Mucosa of stomach (tissue), 1 donor: ENCODE measurements at regions not wholly inside any gene's neighbourhood (a gene's known extent, or its start where the extent isn't known, plus 50 kb on each side); places are given as distances from the start of the nearest gene placed in this dataset.
"Not testable (repeated sequence)": the region's sequence is repeated elsewhere in the genome, so short reads cannot be mapped to it uniquely, and the experiment has no call there.

ENCODE experiments used
- H3K27me3 ChIP-seq: one replicate; pipeline ENCODE4 v1.7.0; 2013; ENCODE audit warnings: mild to moderate bottlenecking, low read length; ENCODE audit not compliant: control insufficient read depth, insufficient read depth
- H3K36me3 ChIP-seq: one replicate; pipeline ENCODE4 v1.7.0; 2013; ENCODE audit warnings: low read length; ENCODE audit not compliant: control insufficient read depth, insufficient read depth
- H3K4me1 ChIP-seq: one replicate; pipeline ENCODE4 v1.7.0; 2013; ENCODE audit warnings: mild to moderate bottlenecking, low read length; ENCODE audit not compliant: control insufficient read depth, insufficient read depth
- H3K4me3 ChIP-seq: one replicate; pipeline ENCODE4 v1.7.0; 2013; ENCODE audit warnings: low read length
- H3K9ac ChIP-seq: one replicate; pipeline ENCODE4 v1.7.0; 2013; ENCODE audit warnings: mild to moderate bottlenecking, low read length, moderate library complexity
- H3K9me3 ChIP-seq: one replicate; pipeline ENCODE4 v1.7.0; 2013; ENCODE audit warnings: mild to moderate bottlenecking, low read length, moderate library complexity; ENCODE audit not compliant: control insufficient read depth
- donor health status: Pancreatic carcinoma.

- H3K27me3 ChIP-seq, H3K36me3 ChIP-seq, H3K4me1 ChIP-seq, H3K4me3 ChIP-seq, H3K9me3 ChIP-seq, H3K9ac ChIP-seq: not testable (repeated sequence)
Measured at GRCh38 chr21:38640355-38640742, 142.1 kb upstream of the ERG start.

GRCh38 chr21:38643404-38644023 lies 145.2 kb upstream of the ERG start:
- Histone ChIP-seq H3K9ac (no peak overlapping the region), H3K9me3 (no peaks in the 10 kb centered on the region), H3K27me3 (no peaks in the 10 kb centered on the region), H3K36me3 (no peaks in the 10 kb centered on the region), H3K4me1 (no peaks in the 10 kb centered on the region), H3K4me3 (no peak overlapping the region)

GRCh38 chr21:38645282-38645681 lies 147.0 kb upstream of the ERG start:
- Histone ChIP-seq H3K27me3 (no peaks in the 10 kb centered on the region), H3K9me3 (no peaks in the 10 kb centered on the region), H3K4me1 (no peaks in the 10 kb centered on the region), H3K36me3 (no peaks in the 10 kb centered on the region), H3K4me3 (no peak overlapping the region), H3K9ac (no peak overlapping the region)

- Histone ChIP-seq H3K4me1 (no peaks in the 10 kb centered on the region), H3K4me3 (no peak overlapping the region), H3K9me3 (no peaks in the 10 kb centered on the region), H3K36me3 (no peaks in the 10 kb centered on the region), H3K27me3 (no peaks in the 10 kb centered on the region), H3K9ac (no peak overlapping the region)
Measured at GRCh38 chr21:38646213-38646837, 148.0 kb upstream of the ERG start.

GRCh38 chr21:38649120-38649519 lies 150.8 kb upstream of the ERG start:
- H3K9ac ChIP-seq: no peak overlapping the region
- H3K4me3 ChIP-seq: no peak overlapping the region
- H3K4me1 ChIP-seq: no peaks in the 10 kb centered on the region
- no peaks in the 10 kb centered on the region for H3K36me3 ChIP-seq
- H3K27me3 ChIP-seq: no peaks in the 10 kb centered on the region
- no peaks in the 10 kb centered on the region for H3K9me3 ChIP-seq

- Histone ChIP-seq H3K9ac (no peak overlapping the region), H3K36me3 (no peaks in the 10 kb centered on the region), H3K4me3 (no peak overlapping the region), H3K27me3 (peaks cover 17% of the 10 kb centered on the region), H3K9me3 (no peaks in the 10 kb centered on the region), H3K4me1 (no peaks in the 10 kb centered on the region)
Measured at GRCh38 chr21:38651570-38651969, 153.3 kb upstream of the ERG start.

- no peaks in the 10 kb centered on the region for H3K4me1 ChIP-seq
- no peaks in the 10 kb centered on the region for H3K9me3 ChIP-seq
- no peaks in the 10 kb centered on the region for H3K36me3 ChIP-seq
- H3K4me3 ChIP-seq: no peak overlapping the region
- H3K9ac ChIP-seq: no peak overlapping the region
- H3K27me3 ChIP-seq: peaks cover 20% of the 10 kb centered on the region
Measured at GRCh38 chr21:38652396-38652795, 153.3 kb upstream of the ETS2 start.

- Histone ChIP-seq H3K4me1 (no peaks in the 10 kb centered on the region), H3K36me3 (no peaks in the 10 kb centered on the region), H3K4me3 (no peak overlapping the region), H3K9ac (no peak overlapping the region), H3K27me3 (peaks cover 38% of the 10 kb centered on the region), H3K9me3 (no peaks in the 10 kb centered on the region)
Measured at GRCh38 chr21:38654580-38654979, 151.1 kb upstream of the ETS2 start.

GRCh38 chr21:38658511-38658910 lies 147.2 kb upstream of the ETS2 start:
- Histone ChIP-seq H3K4me1 (no peaks in the 10 kb centered on the region), H3K27me3 (peaks cover 66% of the 10 kb centered on the region), H3K36me3 (no peaks in the 10 kb centered on the region), H3K9ac (no peak overlapping the region), H3K4me3 (no peak overlapping the region), H3K9me3 (no peaks in the 10 kb centered on the region)

- Histone ChIP-seq H3K27me3 (peaks cover 65% of the 10 kb centered on the region), H3K36me3 (no peaks in the 10 kb centered on the region), H3K9me3 (no peaks in the 10 kb centered on the region), H3K9ac (no peak overlapping the region), H3K4me3 (no peak overlapping the region), H3K4me1 (no peaks in the 10 kb centered on the region)
Measured at GRCh38 chr21:38659936-38660332, 145.8 kb upstream of the ETS2 start.

- Histone ChIP-seq H3K9ac (no peak overlapping the region), H3K4me3 (no peak overlapping the region), H3K4me1 (no peaks in the 10 kb centered on the region), H3K27me3 (peaks cover 59% of the 10 kb centered on the region), H3K36me3 (no peaks in the 10 kb centered on the region), H3K9me3 (no peaks in the 10 kb centered on the region)
Measured at GRCh38 chr21:38660333-38661196, 145.2 kb upstream of the ETS2 start.

- Histone ChIP-seq H3K4me3 (no peak overlapping the region), H3K9ac (no peak overlapping the region), H3K4me1 (no peaks in the 10 kb centered on the region), H3K9me3 (no peaks in the 10 kb centered on the region), H3K27me3 (peaks cover 51% of the 10 kb centered on the region), H3K36me3 (no peaks in the 10 kb centered on the region)
Measured at GRCh38 chr21:38661197-38661871, 144.4 kb upstream of the ETS2 start.
